ENCODE measurements at regions not wholly inside any gene's neighbourhood (a gene's known extent, or its start where the extent isn't known, plus 50 kb on each side); places are given as distances from the start of the nearest gene placed in this dataset.

DNA sequence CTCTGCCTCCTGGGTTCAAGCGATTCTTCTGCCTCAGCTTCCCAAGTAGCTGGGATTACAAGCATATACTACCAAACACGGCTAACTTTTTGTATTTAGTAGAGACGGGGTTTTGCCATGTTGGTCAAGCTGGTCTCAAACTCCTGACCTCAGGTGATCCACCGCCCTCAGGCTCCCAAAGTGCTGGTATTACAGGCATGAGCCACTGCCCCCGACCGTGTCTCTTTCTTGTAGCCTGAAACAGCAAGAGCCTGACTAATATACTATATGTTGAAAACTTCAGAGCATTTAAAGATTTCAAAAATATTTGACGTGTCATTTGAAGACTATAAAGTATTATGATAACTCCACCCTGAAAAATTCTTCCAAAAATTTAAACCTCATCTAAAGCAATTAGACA lies 71.7 kb upstream of the ZNF648 start:
- Mint-ChIP-seq H3K36me3 (ENCODE audit: low read depth) (no peaks in the 10 kb centered on the region), H3K9me3 (peaks cover 28% of the 10 kb centered on the region), H3K4me1 (ENCODE audit: low read depth) (peaks cover 3% of the 10 kb centered on the region), H3K27me3 (ENCODE audit: low read depth) (no peaks in the 10 kb centered on the region), H3K4me3 (no peak overlapping the region), H3K27ac (no peak overlapping the region)
- no peak for DNase-seq (ENCODE audit: low spot score)

DNA sequence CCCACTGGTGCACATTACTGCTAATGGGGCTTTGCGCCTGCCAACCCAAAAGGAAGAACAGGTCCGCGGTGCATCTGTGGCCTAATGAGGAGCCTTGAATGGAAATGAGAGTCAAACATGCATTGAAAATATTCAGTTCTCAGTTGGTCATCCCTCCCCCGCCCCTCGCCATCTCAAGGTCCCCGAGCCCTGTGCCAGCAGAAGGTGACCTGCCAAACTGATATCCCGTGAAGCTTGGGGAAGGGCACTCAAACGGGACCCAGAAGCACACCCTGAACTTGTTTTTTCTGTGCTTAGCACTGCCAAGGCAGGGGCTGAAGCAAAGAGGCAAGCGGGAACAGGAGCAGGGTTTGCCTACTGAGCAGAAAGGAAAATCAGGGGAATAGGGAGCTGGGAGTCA lies 67.9 kb upstream of the ZNF648 start:
- no peak for DNase-seq (ENCODE audit: low spot score)
- Mint-ChIP-seq H3K4me1 (ENCODE audit: low read depth) (no peaks in the 10 kb centered on the region), H3K36me3 (ENCODE audit: low read depth) (no peaks in the 10 kb centered on the region), H3K27me3 (ENCODE audit: low read depth) (peaks cover 14% of the 10 kb centered on the region), H3K4me3 (no peak overlapping the region), H3K27ac (no peak overlapping the region), H3K9me3 (peaks cover 17% of the 10 kb centered on the region)

DNA sequence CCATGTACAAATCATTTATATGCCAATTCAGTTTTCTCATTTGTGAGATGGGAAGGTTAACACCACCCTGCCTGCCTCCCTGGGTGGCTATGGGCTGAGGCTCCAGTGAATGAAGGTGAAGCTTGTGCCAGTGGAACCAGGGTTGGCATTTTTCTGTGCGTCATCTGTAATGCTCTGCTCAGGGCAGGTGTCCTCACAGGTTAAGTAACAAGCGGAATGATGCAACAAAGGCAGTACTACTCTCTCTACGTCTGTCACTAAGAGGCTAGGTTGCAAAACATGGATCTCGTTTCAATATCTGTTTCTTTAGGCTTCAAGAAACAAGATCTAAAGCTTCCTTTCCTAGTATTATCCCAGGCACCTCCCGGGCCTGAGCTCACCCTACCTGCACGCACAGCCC lies 67.0 kb upstream of the ZNF648 start:
- H3K27ac Mint-ChIP-seq, result no peak overlapping the region
- DNase-seq (ENCODE audit: low spot score), result no peak
- H3K27me3 Mint-ChIP-seq (ENCODE audit: low read depth), result peaks cover 14% of the 10 kb centered on the region
- H3K9me3 Mint-ChIP-seq, result peaks cover 8% of the 10 kb centered on the region
- H3K4me3 Mint-ChIP-seq, result no peak overlapping the region
- no peaks in the 10 kb centered on the region for H3K36me3 Mint-ChIP-seq (ENCODE audit: low read depth)
- no peaks in the 10 kb centered on the region for H3K4me1 Mint-ChIP-seq (ENCODE audit: low read depth)

DNA sequence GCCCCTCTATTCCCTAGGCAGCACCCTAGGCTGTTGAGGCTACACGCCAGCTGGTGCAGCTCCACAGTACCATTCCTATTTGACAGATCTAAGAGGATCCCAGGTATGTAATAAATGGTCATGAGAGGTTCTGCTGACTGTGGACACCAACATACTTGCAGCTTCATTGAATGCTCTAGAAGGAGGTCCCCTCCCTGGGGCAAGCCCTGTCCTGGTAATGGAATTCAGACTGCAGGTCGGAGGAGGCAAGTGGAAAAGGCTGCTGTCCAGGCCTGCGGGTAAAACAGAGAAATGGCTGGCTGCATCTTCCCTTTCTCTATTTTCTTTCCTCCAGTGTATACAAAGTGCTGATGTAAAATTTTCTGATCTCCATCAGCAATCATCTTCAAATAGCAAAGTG lies 66.1 kb upstream of the ZNF648 start:
- Mint-ChIP-seq H3K9me3 (peaks cover 3% of the 10 kb centered on the region), H3K27ac (no peak overlapping the region)

DNA sequence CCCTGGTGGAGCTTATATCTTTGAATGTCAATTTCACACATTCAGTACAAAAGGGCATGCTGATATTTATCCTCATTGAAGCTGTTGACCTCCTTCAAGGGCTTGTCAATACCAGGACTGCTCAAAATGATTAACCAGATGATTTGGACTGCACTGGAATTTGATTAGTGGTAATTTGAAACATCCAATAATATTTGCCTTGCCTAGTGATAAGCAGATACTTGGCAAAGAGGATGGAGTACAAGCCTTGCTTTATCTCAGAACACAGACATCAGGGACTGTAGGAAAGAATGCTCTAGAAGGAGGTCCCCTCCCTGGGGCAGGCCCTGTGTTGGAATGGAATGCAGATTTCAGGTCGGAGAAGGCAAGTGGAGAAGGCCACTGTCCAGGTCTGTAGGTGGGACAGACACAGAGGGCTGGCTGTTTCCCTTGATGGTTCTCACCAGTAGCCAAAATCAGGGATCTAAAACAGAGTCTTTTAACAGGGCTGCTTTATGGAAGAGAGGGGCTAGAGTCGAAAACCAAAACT lies 64.8 kb upstream of the ZNF648 start:
- DNase-seq (ENCODE audit: low spot score), result no peak
- Mint-ChIP-seq H3K27me3 (ENCODE audit: low read depth) (peaks cover 18% of the 10 kb centered on the region), H3K4me1 (ENCODE audit: low read depth) (no peaks in the 10 kb centered on the region), H3K27ac (no peak overlapping the region), H3K4me3 (no peak overlapping the region), H3K36me3 (ENCODE audit: low read depth) (no peaks in the 10 kb centered on the region), H3K9me3 (peaks cover 3% of the 10 kb centered on the region)

More for the DNA sequence above, 66.1 kb upstream of the ZNF648 start:
- no peak for DNase-seq (ENCODE audit: low spot score)
- Mint-ChIP-seq H3K27me3 (ENCODE audit: low read depth) (peaks cover 14% of the 10 kb centered on the region), H3K4me3 (no peak overlapping the region), H3K4me1 (ENCODE audit: low read depth) (no peaks in the 10 kb centered on the region), H3K36me3 (ENCODE audit: low read depth) (no peaks in the 10 kb centered on the region)

DNA sequence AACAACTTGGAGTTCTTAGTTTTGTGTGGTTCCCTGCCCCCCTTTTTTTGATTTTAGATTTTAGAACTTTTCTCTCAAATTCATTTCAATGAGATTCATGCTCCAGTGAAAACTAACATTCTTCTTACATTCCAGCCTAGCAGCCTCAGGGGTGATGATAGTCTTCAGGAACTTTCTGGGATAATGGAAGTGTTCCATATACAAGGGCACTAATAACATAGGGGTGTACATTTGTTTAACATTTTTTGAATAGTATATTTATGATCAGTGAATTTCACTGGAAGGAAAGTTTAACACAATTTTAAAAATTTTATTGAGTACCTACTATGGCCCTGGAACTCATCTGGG lies 61.4 kb upstream of the ZNF648 start:
- Mint-ChIP-seq H3K4me1 (ENCODE audit: low read depth) (no peaks in the 10 kb centered on the region), H3K27ac (no peak overlapping the region)

DNA sequence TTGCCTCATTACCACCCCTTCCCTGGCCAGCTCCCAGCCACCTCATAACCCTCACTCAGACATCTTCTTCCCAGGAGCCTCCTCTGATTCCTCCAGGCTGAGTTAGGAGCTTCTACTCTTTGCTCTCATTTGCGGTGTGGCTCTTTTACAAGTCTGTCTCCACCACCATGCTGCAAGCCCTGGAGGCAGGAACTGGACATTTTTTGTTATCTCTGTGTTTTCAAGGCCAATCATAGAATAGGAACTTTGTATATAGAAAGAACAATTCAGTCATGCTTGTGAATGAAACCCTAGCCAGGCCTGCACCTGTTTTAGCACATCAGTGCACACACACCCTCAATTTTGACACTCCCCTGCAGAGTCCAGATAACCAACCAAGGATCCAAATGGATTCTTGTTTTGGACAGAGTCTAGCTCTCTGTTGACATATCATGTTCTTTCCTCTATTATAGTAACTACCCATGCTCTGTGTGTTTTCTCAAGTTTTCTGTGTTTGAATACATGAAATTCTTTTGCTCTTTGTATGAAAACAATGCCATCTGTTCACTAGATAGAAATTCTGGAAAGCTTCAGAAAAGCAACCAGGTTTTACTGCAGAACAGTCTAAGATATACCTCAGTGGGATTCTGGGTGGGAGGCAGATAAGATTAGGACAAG lies 60.9 kb upstream of the ZNF648 start:
- H3K4me1 Mint-ChIP-seq (ENCODE audit: low read depth), result no peaks in the 10 kb centered on the region
- no peak for DNase-seq (ENCODE audit: low spot score)
- no peaks in the 10 kb centered on the region for H3K9me3 Mint-ChIP-seq
- no peak overlapping the region for H3K4me3 Mint-ChIP-seq
- H3K27ac Mint-ChIP-seq, result no peak overlapping the region
- peaks cover 16% of the 10 kb centered on the region for H3K27me3 Mint-ChIP-seq (ENCODE audit: low read depth)
- H3K36me3 Mint-ChIP-seq (ENCODE audit: low read depth), result no peaks in the 10 kb centered on the region

More for the DNA sequence above, 61.4 kb upstream of the ZNF648 start:
- peaks cover 18% of the 10 kb centered on the region for H3K27me3 Mint-ChIP-seq (ENCODE audit: low read depth)
- no peaks in the 10 kb centered on the region for H3K9me3 Mint-ChIP-seq
- no peak for DNase-seq (ENCODE audit: low spot score)
- no peaks in the 10 kb centered on the region for H3K36me3 Mint-ChIP-seq (ENCODE audit: low read depth)
- H3K4me3 Mint-ChIP-seq, result no peak overlapping the region

DNA sequence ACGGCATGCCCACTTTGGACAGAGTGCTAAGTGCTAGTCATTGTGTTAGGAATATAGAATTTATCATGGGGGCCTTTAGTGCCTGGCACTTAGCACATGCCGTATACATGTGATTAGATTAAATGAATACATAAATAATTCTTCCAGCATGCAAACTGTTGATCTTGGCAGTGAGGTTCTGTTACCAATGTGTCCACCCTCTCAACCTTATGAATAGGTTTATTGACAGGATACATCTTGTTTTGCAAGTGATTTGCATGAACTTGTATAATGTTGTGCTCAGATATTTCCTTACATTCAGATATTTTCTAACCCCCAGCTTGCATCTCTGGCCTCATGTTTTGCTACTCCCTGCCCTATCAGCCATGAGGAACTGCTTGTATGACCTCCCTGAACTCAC lies 60.3 kb upstream of the ZNF648 start:
- no peak overlapping the region for H3K4me3 Mint-ChIP-seq
- DNase-seq (ENCODE audit: low spot score), result no peak
- H3K4me1 Mint-ChIP-seq (ENCODE audit: low read depth), result no peaks in the 10 kb centered on the region

DNA sequence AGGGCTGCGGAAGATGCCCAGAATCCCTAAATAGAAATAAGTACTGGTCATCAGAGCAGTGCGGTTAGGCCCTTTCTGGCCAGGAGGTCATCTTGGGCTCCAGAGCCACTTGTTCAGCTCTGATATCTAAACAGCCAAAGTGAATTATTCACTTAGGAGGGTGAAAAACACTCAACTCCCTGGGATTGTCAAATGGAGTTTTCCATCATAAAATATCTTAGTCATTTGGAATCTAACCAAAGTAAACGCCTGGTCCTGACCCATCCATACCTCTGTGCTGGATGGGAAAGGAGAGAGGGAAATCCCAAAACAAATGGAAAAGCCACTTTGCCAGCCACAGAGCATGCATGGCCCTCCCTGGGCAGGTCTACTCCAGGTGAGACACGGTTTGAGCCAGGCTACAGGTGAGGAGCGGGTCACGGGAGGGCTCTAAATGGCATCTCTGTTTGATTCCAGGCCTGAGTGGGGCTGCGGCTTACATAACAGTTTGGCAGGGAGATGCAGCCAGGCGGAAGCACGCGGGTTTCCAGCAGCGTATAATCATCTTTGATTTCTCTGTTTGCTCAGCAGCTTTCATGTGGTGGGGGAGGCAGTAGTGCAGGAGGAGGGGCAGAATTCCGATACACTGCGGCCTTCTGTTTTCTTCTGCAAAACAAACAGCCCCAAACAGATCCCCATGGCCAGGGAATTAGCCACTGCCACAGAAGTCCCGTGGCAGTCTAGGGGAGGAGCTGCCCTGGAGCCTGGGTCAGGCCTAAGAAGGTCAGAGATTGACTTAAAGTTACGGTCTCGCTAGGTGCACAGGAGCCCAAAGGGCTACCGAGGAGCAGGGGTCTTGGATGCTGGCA lies 59.1 kb upstream of the ZNF648 start:
- Mint-ChIP-seq H3K27me3 (ENCODE audit: low read depth) (peaks cover 16% of the 10 kb centered on the region), H3K36me3 (ENCODE audit: low read depth) (no peaks in the 10 kb centered on the region), H3K4me3 (no peak overlapping the region), H3K9me3 (no peaks in the 10 kb centered on the region), H3K27ac (no peak overlapping the region), H3K4me1 (ENCODE audit: low read depth) (no peaks in the 10 kb centered on the region)
- no peak for DNase-seq (ENCODE audit: low spot score)

More for the DNA sequence above, 60.3 kb upstream of the ZNF648 start:
- H3K9me3 Mint-ChIP-seq, result no peaks in the 10 kb centered on the region
- H3K36me3 Mint-ChIP-seq (ENCODE audit: low read depth), result no peaks in the 10 kb centered on the region
- H3K27ac Mint-ChIP-seq, result no peak overlapping the region
- H3K27me3 Mint-ChIP-seq (ENCODE audit: low read depth), result peaks cover 18% of the 10 kb centered on the region

DNA sequence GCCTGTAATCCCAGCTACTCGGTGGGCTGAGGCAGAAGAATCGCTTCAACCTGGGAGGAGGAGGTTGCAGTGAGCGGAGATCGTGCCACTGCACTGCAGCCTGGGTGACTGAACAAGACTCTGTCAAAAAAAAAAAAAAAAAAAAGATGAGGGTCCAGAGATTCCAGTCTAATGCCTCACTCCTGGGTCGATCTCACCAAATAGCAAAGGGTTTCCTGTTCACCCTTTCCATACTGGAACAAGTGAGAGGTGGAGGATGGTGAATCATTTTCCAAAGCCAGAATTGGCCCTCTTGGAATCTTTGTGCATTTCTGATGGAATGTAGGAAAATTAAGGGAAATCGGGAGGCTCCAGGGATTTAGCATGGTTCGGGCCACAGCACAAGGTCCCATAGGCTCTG lies 58.1 kb upstream of the ZNF648 start:
- H3K27me3 Mint-ChIP-seq (ENCODE audit: low read depth), result peaks cover 9% of the 10 kb centered on the region
- H3K4me1 Mint-ChIP-seq (ENCODE audit: low read depth), result no peaks in the 10 kb centered on the region
- no peak overlapping the region for H3K27ac Mint-ChIP-seq
- H3K9me3 Mint-ChIP-seq, result no peaks in the 10 kb centered on the region
- H3K36me3 Mint-ChIP-seq (ENCODE audit: low read depth), result no peaks in the 10 kb centered on the region
- no peak for DNase-seq (ENCODE audit: low spot score)
- H3K4me3 Mint-ChIP-seq, result no peak overlapping the region

DNA sequence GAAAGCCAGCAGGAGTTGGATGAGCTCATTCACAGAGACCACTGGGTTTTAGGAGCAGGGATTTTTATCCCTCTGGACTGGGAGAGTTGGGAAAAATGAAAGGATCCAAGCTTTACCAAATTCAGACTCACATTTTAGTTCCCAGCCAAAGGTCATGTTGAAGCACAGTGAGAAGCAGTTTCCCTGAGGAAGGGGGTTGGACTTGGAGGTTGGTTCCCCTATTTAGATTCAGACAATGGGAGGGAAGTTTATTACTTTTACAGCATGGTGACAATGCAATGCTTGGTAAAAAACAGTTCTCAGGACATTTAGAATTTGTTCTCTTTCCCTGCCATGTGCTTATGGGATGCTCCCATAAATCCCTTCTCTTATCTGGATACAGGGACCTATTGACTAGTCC lies 57.3 kb upstream of the ZNF648 start:
- H3K4me3 Mint-ChIP-seq, result no peak overlapping the region
- DNase-seq (ENCODE audit: low spot score), result no peak
- no peaks in the 10 kb centered on the region for H3K36me3 Mint-ChIP-seq (ENCODE audit: low read depth)
- H3K4me1 Mint-ChIP-seq (ENCODE audit: low read depth), result peaks cover 2% of the 10 kb centered on the region
- no peak overlapping the region for H3K27ac Mint-ChIP-seq
- no peaks in the 10 kb centered on the region for H3K9me3 Mint-ChIP-seq
- peaks cover 9% of the 10 kb centered on the region for H3K27me3 Mint-ChIP-seq (ENCODE audit: low read depth)

DNA sequence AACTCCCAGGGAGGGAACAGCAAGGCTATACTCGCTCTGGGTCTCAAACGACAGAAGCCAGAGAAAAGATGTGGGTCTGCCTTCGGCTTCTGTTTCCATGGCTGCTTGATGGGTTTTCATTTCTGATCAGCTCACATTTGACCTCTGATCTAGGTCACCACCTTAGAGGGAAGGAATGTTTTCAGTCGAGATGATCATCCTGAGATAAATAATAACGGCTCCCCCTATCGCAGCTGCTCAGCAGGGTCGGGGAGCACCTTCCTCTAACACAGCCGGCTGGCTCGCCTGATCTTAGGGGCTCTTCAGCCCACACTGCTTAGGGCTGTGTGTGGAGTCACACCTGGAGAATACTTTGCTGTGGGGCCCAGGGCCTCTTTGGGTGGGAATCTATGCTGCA lies 53.1 kb upstream of the ZNF648 start:
- no peaks in the 10 kb centered on the region for H3K9me3 Mint-ChIP-seq
- H3K4me1 Mint-ChIP-seq (ENCODE audit: low read depth), result peaks cover 2% of the 10 kb centered on the region
- peaks cover 16% of the 10 kb centered on the region for H3K27me3 Mint-ChIP-seq (ENCODE audit: low read depth)
- no peaks in the 10 kb centered on the region for H3K36me3 Mint-ChIP-seq (ENCODE audit: low read depth)
- no peak overlapping the region for H3K4me3 Mint-ChIP-seq
- no peak overlapping the region for H3K27ac Mint-ChIP-seq
- no peak for DNase-seq (ENCODE audit: low spot score)

DNA sequence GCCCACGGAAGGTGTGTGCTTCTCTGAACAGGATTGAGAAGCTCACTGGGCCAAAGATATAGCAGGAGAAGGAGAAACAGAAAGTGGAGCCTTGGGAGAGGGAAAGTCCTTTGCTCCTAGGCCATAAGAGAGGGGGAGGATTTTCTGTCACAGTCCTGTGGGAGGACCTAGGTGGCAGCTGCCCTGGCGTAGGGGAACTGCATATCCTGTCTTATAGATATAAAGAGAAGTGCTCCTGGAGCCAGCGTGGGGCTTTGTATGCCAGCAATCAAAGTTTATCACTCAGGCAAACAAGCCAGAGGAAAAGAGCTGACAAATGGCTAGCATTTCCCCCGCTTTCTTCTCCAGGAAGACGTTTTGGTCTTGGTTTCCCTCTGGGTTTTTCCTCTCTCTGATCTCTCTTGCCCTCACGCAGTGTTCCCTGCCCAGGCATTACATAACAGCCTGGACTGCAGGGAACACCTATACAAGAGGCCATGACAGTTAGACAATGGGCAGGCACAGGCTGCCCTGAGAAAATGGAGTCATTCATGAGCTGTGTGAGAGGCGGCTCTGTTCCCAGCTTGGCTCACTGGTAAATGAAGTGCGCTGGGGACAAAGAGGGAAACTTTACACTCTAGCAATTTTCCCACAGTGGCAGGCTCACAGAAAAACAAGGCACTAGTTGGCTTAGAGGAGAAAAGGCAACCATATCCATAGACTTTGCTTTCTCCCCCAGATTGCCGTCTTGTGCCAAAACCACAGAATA lies 52.5 kb upstream of the ZNF648 start:
- Mint-ChIP-seq H3K9me3 (no peaks in the 10 kb centered on the region), H3K27me3 (ENCODE audit: low read depth) (peaks cover 16% of the 10 kb centered on the region)

DNA sequence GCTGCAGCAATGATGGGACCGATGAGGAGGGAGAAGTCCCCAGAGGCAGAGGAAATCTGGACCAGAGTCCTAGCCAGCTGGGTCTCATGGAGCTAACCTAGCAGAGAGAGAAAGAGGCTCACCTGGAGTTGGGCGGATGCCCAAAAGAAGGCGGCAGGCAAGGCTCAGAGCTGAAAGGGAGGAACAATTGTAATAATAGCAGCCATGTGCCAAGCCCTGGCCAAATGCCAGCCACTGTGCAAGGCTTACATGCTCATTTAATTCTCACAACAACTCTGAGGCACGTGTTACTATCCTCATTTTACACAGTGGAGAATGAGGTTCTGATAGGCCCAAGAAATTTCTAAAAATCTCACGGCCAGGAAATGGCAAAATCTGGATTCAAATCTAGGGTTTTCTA lies 50.0 kb upstream of the ZNF648 start:
- DNase-seq (ENCODE audit: low spot score), result no peak
- Mint-ChIP-seq H3K9me3 (no peaks in the 10 kb centered on the region), H3K4me3 (no peak overlapping the region), H3K27me3 (ENCODE audit: low read depth) (peaks cover 24% of the 10 kb centered on the region), H3K36me3 (ENCODE audit: low read depth) (no peaks in the 10 kb centered on the region), H3K27ac (no peak overlapping the region), H3K4me1 (ENCODE audit: low read depth) (peaks cover 2% of the 10 kb centered on the region)

More for the DNA sequence above, 52.5 kb upstream of the ZNF648 start:
- Mint-ChIP-seq H3K36me3 (ENCODE audit: low read depth) (no peaks in the 10 kb centered on the region), H3K27ac (peak overlapping the region; percentile 32), H3K4me3 (no peak overlapping the region), H3K4me1 (ENCODE audit: low read depth) (peaks cover 2% of the 10 kb centered on the region)
- DNase-seq (ENCODE audit: low spot score), result no peak

All from T-helper 2 cell treated with Interferon-gamma antibody and Interleukin-4, amounts not matched to agents 5 μg/mL and 100 μg/mL, for 36 hours (primary cell).